NCI-H226 (cell line): ENCODE measurements at regions not wholly inside any gene's neighbourhood (a gene's known extent, or its start where the extent isn't known, plus 50 kb on each side); places are given as distances from the start of the nearest gene placed in this dataset.
A peak's percentile ranks its signal among the peaks of the same experiment; 100 is the strongest.

Source experiments
- DNase-seq: peaks from one replicate; pipeline ENCODE4 v3.0.0-alpha.2; 2015

DNA sequence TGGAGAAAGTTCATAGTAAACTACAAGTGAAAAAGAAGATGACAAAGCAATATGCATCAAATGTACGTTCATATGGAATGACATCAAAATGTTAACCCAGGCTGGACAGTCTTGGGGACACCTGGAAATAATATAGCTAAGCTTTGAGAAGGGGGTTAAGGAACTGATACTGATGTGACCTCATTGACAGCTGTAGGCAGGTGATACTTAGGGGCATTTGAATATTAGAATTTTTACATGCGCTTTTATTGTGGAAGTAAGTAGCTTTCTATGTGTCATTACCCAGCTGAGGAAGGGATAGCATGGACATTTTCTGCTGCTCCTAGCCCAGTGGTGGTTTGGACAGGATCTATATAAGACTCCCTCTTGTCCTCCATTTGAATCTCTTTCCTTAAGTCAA lies 299.7 kb downstream of the CWC27 start:
- no peak for DNase-seq

DNA sequence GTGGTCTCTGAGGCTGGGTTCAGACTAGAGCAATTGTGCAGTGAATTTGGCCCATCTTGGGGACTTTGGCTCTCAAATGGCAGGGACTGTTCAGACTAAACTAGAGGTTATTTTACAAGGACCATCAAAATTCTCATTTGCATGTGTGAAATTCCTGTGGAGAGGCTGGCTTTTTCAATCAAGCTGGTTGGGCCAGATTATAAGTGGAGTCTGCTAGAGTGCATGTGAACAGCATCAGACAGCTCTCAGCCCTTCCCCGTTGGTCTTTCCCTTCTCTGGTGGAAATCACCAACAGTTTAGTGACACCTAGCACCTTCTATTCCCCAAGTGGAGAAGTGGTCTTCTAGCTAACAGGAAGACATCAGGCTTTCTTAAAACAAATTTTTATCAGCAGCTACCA lies 301.3 kb downstream of the CWC27 start:
- DNase-seq: no peak

DNA sequence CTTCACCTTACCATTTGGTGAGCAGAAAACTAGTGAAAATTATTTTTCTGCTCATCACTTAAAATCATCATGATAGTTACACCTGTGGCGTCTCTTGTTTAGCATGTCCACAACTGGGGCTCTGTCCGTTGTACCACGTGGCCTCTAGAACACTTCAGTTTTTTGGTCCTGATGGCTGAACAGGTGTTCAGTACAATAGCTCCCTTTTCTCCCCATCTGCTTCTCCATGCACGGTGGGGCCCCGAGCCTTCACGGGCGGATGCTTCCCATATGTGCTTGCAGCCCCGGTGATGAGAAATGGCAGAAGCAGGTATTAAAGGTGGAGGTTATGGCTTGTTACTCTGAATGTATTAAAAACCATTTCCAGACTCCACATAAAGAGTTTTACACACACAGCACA lies 304.1 kb downstream of the CWC27 start:
- no peak for DNase-seq

DNA sequence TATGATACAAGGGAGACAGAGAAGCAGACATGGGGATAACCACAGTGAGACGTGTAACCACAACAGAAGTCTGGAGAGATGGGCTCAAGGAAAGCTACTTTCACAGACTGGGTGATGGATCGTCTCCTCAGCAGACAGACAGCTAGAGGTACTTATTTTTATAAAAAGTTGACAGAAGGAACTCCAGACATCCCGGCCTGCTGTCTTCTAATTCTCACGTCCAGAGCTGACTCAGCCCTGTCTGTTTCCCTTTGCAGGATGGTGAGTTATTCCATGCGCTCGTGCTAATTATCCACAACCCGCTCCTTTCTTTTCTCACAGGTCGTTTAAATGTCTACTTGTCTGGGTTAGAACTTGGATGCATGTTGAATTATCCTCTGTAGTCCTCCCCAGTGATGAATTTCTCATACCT lies 304.5 kb downstream of the CWC27 start:
- DNase-seq: no peak

DNA sequence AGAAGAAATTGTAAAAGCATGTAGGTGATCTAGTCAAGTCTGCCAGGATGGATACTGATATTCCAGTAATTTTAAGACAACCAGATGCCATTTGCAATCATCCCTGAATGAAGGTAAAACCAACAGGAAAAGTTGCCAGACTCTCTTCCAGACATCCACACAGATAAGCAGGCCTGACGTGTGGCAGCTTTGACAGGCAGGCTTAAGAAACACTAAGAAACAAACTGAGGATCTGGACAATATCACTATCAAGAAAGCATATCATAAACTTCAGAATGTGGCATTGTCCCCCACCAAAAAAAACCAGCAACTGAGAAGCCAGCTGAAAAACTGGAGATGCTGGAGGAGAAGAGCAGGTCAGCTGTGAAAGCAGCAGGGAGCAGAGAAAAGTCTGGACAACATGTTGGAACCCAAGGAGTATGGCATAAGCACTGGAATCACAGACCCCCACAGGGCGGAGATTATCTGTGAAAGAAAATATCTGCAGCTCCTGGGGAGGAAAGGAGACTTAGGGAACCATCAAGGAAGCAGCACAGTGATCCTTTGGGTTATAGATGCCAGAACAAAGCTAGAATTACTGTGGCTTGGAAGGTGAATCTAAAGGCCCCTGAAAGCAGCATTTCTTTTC lies 307.0 kb downstream of the CWC27 start:
- DNase-seq: no peak

DNA sequence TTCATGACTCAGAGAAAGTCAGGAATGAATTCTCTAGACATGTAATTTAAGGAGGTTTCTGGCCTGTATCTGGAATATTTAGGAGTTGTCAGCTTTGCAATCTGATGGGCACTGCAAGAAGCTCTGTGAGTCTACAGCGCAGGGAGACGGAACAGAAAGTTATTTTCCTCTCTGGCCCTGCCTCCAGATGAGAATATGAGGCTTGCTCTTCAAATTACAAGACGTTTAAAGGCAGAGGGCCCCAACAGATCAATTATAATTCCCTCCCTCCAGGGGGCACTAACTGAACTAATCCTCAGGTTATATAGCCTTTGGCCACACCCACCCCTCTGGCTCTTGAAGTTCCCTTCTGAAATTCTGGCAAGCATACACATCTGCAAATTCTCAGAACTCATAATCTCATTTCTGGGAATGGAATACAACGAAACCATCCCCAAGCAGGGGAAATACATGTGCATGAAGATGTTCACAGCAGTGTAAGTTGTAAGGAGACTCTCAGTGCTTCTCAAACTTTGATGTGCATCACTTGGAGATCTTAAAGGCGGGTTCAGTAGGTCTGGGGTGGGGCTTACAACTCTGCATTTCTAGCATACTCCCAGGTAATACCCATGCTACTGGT lies 307.6 kb downstream of the CWC27 start:
- peak; percentile 31 for DNase-seq

DNA sequence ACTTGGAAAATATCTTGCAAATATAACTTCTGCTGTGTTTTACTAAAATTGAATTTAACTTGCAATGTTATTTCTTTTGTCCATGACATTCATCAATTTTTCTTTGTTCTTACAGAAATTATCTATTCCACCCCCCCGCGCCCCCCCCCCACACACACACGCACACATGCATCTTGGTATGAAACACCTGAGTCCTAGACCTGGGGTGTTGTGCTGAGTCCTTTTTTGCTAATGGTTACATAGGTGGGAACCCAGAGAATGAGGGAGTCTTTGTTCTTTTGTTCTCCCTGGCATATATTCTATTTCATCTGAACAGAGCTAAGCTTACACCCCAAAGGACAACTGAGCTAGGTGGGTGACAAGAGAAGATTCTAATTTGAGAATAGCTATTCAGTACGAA lies 308.9 kb downstream of the CWC27 start:
- DNase-seq: no peak

DNA sequence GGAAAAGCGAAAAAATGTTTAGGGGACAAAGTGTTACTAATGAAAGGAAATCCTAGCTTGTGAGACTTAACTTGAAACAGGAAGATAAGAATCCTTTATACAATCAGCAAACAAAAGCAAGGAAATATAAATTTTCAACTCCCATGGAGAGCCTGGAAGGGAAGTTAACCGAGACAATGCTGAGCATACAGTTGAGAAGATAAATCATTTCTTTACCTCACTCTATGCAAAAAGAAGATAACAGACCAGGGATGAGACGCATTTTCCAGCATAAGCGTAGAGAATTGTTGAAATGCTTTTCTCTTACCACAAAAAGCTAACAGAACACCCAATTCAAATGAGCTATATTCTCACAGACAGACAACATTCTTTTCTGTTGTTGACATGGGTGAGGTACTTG lies 309.6 kb downstream of the CWC27 start:
- no peak for DNase-seq

DNA sequence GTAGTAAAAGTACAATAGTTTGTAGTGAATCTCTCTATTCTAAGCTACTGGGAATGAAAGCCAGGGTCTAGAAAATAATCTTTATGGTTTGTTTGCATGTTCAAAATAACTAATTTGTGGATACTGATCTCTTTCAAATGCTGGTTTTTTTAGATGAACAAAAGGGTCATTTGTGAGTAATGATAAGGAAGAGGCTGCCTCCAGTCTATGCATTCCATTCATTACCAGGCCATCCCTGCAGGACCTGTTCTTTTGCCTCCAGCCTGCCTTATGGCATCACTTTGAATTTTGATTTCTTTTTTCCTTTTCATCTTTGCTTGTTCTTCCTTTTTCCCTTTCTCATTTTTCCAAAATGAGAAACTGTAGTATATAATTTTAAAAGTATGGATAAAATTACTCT lies 312.3 kb downstream of the CWC27 start:
- no peak for DNase-seq

DNA sequence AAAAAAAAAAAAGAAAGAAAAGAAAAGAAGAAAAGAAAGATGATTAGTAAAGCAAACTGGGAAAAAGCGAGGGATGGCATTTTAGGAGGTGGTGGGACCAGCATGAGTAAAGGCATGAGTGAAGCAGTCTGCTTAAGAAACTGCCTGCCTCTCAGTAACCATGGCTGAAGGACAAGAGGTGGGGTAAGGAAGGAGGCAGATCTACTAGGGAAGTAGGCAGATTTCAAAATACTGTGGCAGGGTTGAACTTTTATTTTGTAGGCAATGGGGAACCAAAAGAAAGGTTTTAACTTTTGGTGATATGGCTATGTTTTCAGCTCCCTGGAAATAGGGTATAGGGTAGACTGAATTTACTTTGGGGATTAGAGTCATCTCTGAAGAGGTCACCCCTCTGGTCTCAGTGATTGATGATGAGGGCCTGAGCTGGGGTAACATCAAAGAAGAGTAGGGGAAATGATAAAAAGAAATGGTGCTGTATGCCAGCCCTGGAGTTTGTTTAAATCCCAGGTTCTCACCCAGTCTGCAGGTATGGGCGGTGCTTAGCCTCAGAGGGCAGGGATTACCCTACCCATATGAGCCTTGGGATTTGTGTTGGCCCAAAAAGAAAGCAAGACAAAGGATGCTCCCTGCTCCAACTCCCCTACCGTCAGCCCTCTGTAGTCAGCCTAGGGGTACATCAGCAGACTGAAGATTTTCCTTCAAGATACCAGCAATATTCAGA lies 316.2 kb downstream of the CWC27 start:
- DNase-seq: no peak

DNA sequence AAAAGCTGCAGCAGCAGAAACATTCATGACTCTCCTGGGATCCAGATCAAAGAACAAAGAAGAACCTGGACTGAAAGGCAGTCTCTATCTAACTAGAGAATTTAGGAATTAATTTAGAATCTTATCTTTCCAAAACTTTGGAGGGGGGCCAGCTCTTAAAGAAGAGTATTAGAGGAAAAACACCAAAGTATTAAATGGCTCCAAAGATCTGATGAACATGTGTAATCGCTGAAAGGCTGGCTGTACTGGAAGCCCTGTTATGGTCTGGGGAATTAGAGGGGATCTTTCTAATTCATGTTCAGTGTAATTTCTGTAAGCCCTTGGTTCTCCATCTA lies 316.8 kb downstream of the CWC27 start:
- DNase-seq: no peak

DNA sequence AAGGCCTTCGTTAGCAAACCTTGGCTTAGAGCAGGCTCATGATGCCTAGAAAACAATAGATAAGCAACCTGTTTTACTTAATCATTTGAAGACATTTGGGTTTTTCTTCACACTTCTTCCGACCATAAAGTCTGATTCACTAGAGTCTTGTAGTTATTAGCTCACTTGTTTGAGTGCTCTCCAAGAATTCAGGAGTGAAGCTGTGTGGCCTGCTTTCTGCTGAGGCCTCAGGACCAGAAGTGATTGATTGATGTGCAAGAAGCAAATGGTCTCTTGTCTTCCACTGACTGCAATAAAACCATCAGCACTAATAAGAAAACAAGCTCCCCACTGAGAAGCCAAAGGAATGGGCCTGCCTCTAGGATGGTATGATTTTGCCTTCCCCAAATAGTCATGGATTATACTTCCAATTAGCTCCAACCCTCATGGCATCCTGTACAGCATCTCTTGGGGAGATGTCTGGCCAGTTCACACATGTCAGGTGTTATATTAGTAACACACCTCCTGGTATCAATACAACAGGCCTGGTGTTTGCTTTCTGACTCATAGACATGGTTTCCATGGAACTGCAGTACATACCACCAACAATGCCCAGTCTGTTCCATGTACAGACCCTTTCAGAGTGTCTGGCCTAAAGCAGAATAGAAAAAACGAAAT lies 317.6 kb downstream of the CWC27 start:
- DNase-seq: no peak

DNA sequence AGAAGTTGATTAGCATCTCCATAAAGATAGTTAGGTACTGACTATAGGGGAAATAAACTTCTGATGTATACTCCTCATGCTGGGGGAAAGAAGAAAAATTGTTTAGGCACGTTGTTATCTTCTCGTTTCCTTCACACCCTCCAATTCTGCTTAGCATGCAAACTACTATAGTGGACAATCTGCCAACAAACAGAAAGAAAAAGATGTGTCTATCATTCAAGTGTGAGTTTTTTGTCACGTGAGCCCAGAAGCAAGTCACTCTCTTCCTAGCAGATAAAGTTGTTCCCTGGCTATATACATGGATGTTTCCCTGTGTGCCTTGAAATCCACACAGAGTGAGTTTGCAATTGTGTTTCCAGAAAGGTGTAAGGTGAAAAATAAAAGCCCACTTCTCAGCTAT lies 318.4 kb downstream of the CWC27 start:
- DNase-seq: no peak

DNA sequence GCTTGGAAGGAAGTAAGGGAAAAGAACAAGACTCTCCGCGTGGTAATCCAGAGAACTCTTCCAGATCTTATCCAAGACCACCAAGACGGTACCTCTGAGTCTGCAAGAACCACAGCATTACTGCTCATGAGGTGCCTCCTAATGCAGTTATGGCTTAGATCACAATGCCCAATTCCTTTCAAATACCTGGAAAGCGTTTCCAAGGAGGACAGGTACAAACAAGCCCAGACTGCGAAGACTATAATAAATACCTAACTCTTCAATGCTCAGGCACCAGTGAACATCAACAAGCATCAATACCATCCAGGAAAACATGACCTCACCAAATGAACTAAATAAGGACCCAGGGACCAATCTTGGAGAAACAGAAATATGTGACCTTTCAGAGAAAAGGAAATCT lies 325.5 kb downstream of the CWC27 start:
- no peak for DNase-seq

DNA sequence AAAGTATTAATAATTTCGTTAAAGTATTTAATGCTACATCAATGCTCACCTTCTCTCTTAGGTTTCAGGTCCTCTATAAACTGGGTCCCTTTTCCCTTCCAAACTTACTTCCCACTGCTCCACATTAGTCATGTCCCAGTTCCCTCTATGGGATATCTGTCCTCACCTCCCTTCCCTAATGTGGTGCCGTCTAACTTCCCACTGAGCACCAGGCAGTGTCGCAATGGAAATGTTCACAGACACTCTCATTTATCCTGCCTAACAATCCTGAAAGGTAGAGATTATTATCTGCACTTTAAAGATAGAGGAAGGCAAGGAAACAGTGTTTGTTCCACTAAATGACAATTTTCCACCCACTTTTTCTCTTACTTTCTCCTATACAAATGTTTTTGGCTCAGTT lies 329.7 kb downstream of the CWC27 start:
- DNase-seq: no peak
